HepG2 (cell line): ENCODE measurements at regions not wholly inside any gene's neighbourhood (a gene's known extent, or its start where the extent isn't known, plus 50 kb on each side); places are given as distances from the start of the nearest gene placed in this dataset.

Experiments used
- ATAC-seq: fragments of 200-7000 bp; cut with Tn5 transposase; 3 replicates; pipeline ENCODE4 v1.9.1; 2020; ENCODE audit warnings: mild to moderate bottlenecking, moderate library complexity
- BruUV-seq: library from RNA; stranded (reverse); fragments of 400-500 nt; replicated peaks from 2 replicates; lab custom pipeline; 2021; lab: Mats Ljungman, UMichigan
- CTCF ChIA-PET: fragments of 300-600 bp; formaldehyde crosslinking; extraction: SDS; loops from one replicate; lab custom pipeline; 2021; ENCODE audit warnings: low total read pairs, inconsistent platforms, low intra/inter-chr PET ratio; lab: Yijun Ruan, JAX
- POLR2A ChIA-PET: fragments of 350-600 bp; sonication (Branson Sonifier 250); formaldehyde crosslinking; loops from one replicate; lab custom pipeline; 2020; ENCODE audit warnings: antibody characterized with exemption, inconsistent platforms; lab: Yijun Ruan, JAX
- DNase-seq: peaks from one replicate; pipeline ENCODE4 v3.0.0-alpha.2; 2015; ENCODE audit warnings: low spot score
- FAIRE-seq: peaks from 3 replicates; lab custom pipeline; 2011; peaks lifted over from hg19 to GRCh38; lab: Jason Lieb, UNC
- H2AFZ ChIP-seq: one replicate; pipeline ENCODE4 v1.6.1; 2011; ENCODE audit warnings: low read length, inconsistent platforms
- H3K27ac ChIP-seq: fragments of 300-600 bp; 3 replicates; pipeline ENCODE4 v1.8.0; 2011; ENCODE audit warnings: mixed run types, mild to moderate bottlenecking, mixed read lengths, low read length, inconsistent platforms; ENCODE audit not compliant: insufficient read depth; ENCODE audit errors: extremely low read length
- H3K27me3 ChIP-seq, 2 experiments: fragments of 200-600 bp in 1 of 2; 2 replicates in 1 of 2; 3 replicates in 1 of 2; pipeline versions ENCODE4 v1.6.0 to v1.8.0; 2011; ENCODE audit warnings: low read length in 2 of 2, mild to moderate bottlenecking in 2 of 2, moderate library complexity in 2 of 2, inconsistent platforms in 1 of 2; ENCODE audit not compliant: insufficient read depth in 2 of 2, control insufficient read depth in 1 of 2
- H3K36me3 ChIP-seq, 2 experiments: fragments of 200-600 bp in 1 of 2; replicated peaks in 1 of 2; 2 replicates in 1 of 2; 3 replicates in 1 of 2; pipeline versions ENCODE4 v1.5.1 to v1.8.0; 2011; ENCODE audit warnings: low read length in 2 of 2, inconsistent platforms in 1 of 2; ENCODE audit not compliant: insufficient read depth in 2 of 2, control insufficient read depth in 1 of 2
- H3K4me1 ChIP-seq: 2 replicates; pipeline ENCODE4 v1.5.1; 2012; ENCODE audit warnings: low read length, inconsistent platforms; ENCODE audit not compliant: insufficient read depth
- H3K4me2 ChIP-seq: 2 replicates; pipeline ENCODE4 v1.6.0; 2011; ENCODE audit warnings: low read depth, low read length, inconsistent platforms
- H3K4me3 ChIP-seq, 3 experiments: fragments of 200-600 bp in 1 of 3; sonication (generic), shearing (Covaris generic) in 1 of 3; replicated peaks in 1 of 3; 2 replicates each; pipeline ENCODE4 v1.5.1; 2011 to 2016; ENCODE audit warnings: low read length in 3 of 3, inconsistent platforms in 2 of 3, low read depth in 2 of 3, mild to moderate bottlenecking in 2 of 3, control low read depth in 1 of 3, mixed read lengths in 1 of 3; ENCODE audit not compliant: insufficient read depth in 1 of 3
- H3K79me2 ChIP-seq: one replicate; pipeline ENCODE4 v1.6.1; 2011; ENCODE audit warnings: low read length, inconsistent platforms; ENCODE audit not compliant: insufficient read depth
- H3K9ac ChIP-seq: 2 replicates; pipeline ENCODE4 v1.6.0; 2011; ENCODE audit warnings: mild to moderate bottlenecking, low read depth, low read length, inconsistent platforms; ENCODE audit not compliant: insufficient read depth
- H3K9me3 ChIP-seq: 2 replicates; pipeline ENCODE4 v1.5.1; 2012; ENCODE audit warnings: mild to moderate bottlenecking, low read length
- H4K20me1 ChIP-seq: 2 replicates; pipeline ENCODE4 v1.6.0; 2011; ENCODE audit warnings: inconsistent platforms, mild to moderate bottlenecking, low read length, moderate library complexity; ENCODE audit not compliant: insufficient read depth
- ATAD3A ChIP-seq: sonication (generic); formaldehyde crosslinking; IDR thresholded peaks from 2 replicates; pipeline ENCODE4 v1.4.0; 2020; ENCODE audit warnings: missing genetic modification reagents
- CENPT ChIP-seq: sonication (generic); formaldehyde crosslinking; IDR thresholded peaks from 2 replicates; pipeline ENCODE4 v1.8.0; 2022; ENCODE audit warnings: low read depth, mild to moderate bottlenecking, moderate library complexity, missing genetic modification reagents
- HOXA5 ChIP-seq: sonication (generic); formaldehyde crosslinking; IDR thresholded peaks from 2 replicates; pipeline ENCODE4 v1.4.0; 2020; ENCODE audit warnings: missing genetic modification reagents
- KDM4B ChIP-seq: sonication (generic); formaldehyde crosslinking; IDR thresholded peaks from 2 replicates; pipeline ENCODE4 v1.4.0; 2020; ENCODE audit warnings: missing genetic modification reagents
- MXD4 ChIP-seq: IDR thresholded peaks from 2 replicates; pipeline ENCODE4 v1.6.1; 2016; ENCODE audit warnings: mild to moderate bottlenecking, missing biosample characterization, missing genetic modification reagents
- POLR2AphosphoS5 ChIP-seq: IDR thresholded peaks from 2 replicates; pipeline ENCODE4 v1.6.1; 2012; ENCODE audit warnings: low read depth, low read length
- SOX5 ChIP-seq: IDR thresholded peaks from 2 replicates; pipeline ENCODE4 v1.6.1; 2016; ENCODE audit warnings: borderline replicate concordance
- SPEN ChIP-seq: sonication (generic); formaldehyde crosslinking; IDR thresholded peaks from 2 replicates; pipeline ENCODE4 v1.5.1; 2020; ENCODE audit warnings: low read depth, mild to moderate bottlenecking, missing genetic modification reagents
- TBL1XR1 ChIP-seq: fragments of 150-350 bp; IDR thresholded peaks from 2 replicates; pipeline ENCODE4 v1.6.1; 2014; ENCODE audit warnings: borderline replicate concordance, low read length; ENCODE audit not compliant: partially characterized antibody
- THAP11 ChIP-seq: IDR thresholded peaks from 2 replicates; pipeline ENCODE4 v1.6.1; 2016; ENCODE audit warnings: missing biosample characterization, missing genetic modification reagents
- ZBTB8A ChIP-seq: sonication (generic); formaldehyde crosslinking; IDR thresholded peaks from 2 replicates; pipeline ENCODE4 v1.4.0; 2020; ENCODE audit warnings: mild to moderate bottlenecking, low read depth, missing genetic modification reagents, borderline replicate concordance
- ZNF292 ChIP-seq: sonication (generic); formaldehyde crosslinking; IDR thresholded peaks from 2 replicates; pipeline ENCODE4 v1.8.1; 2022; ENCODE audit warnings: mild to moderate bottlenecking, low read depth, missing genetic modification reagents, borderline replicate concordance
- ZNF775 ChIP-seq: sonication (generic); formaldehyde crosslinking; IDR thresholded peaks from 2 replicates; pipeline ENCODE4 v1.4.0; 2020; ENCODE audit warnings: missing genetic modification reagents, mild to moderate bottlenecking, moderate library complexity, borderline replicate concordance
- ZSCAN9 ChIP-seq: IDR thresholded peaks from 2 replicates; pipeline ENCODE4 v1.6.1; 2016; ENCODE audit warnings: borderline replicate concordance
- WGBS: methylation state at CpG from one replicate; pipeline ENCODE4 v1.1.6; 2017; ENCODE audit warnings: low lambda C conversion rate; 5-methylcytosine and 5-hydroxymethylcytosine counted together
- in situ Hi-C: cut with HindIII; loops from 2 replicates; pipeline ENCODE4 v1.10.0; 2017; ENCODE audit warnings: low pct_unique_long_range_greater_than_20kb; ENCODE audit not compliant: extremely low pct_ligation_motif_present
- intact Hi-C: fragments of 100-400 bp; cut with micrococcal nuclease; formaldehyde crosslinking; loops from one replicate; pipeline ENCODE4 v1.10.0; 2022; ENCODE audit not compliant: unreplicated experiment
- TF ChIP-seq, protein P1 (sequence below): sonication (generic); formaldehyde crosslinking; IDR thresholded peaks from 2 replicates; pipeline ENCODE4 v1.8.0; 2022; ENCODE audit warnings: missing genetic modification reagents, mild to moderate bottlenecking, moderate library complexity, borderline replicate concordance
- TF ChIP-seq, protein P2 (sequence below): sonication (generic); formaldehyde crosslinking; conservative IDR thresholded peaks from 2 replicates; pipeline ENCODE4 v1.8.0; 2022; ENCODE audit warnings: mild to moderate bottlenecking, moderate library complexity, missing genetic modification reagents

- no peaks in the 10 kb centered on the region for H3K79me2 ChIP-seq
- no peak overlapping the region for H3K4me2 ChIP-seq
- TF ChIP-seq MXD4 (CRISPR knock-in tag), result no peak
- no peak for TF ChIP-seq HOXA5 (CRISPR knock-in tag)
- no peak for TF ChIP-seq CENPT (CRISPR knock-in tag)
- TF ChIP-seq ZNF292 (CRISPR knock-in tag), result no peak
- TF ChIP-seq SPEN, result no peak
- no peak for TF ChIP-seq POLR2AphosphoS5
- TF ChIP-seq ZNF775 (CRISPR knock-in tag), result no peak
- no peak for TF ChIP-seq KDM4B (CRISPR knock-in tag)
- TF ChIP-seq ZBTB8A (CRISPR knock-in tag), result no peak
- no peak for TF ChIP-seq THAP11 (CRISPR knock-in tag)
- TF ChIP-seq, protein P1, sequence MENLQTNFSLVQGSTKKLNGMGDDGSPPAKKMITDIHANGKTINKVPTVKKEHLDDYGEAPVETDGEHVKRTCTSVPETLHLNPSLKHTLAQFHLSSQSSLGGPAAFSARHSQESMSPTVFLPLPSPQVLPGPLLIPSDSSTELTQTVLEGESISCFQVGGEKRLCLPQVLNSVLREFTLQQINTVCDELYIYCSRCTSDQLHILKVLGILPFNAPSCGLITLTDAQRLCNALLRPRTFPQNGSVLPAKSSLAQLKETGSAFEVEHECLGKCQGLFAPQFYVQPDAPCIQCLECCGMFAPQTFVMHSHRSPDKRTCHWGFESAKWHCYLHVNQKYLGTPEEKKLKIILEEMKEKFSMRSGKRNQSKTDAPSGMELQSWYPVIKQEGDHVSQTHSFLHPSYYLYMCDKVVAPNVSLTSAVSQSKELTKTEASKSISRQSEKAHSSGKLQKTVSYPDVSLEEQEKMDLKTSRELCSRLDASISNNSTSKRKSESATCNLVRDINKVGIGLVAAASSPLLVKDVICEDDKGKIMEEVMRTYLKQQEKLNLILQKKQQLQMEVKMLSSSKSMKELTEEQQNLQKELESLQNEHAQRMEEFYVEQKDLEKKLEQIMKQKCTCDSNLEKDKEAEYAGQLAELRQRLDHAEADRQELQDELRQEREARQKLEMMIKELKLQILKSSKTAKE, result no peak
- no peak for TF ChIP-seq ZSCAN9 (CRISPR knock-in tag)
- TF ChIP-seq, protein P2, sequence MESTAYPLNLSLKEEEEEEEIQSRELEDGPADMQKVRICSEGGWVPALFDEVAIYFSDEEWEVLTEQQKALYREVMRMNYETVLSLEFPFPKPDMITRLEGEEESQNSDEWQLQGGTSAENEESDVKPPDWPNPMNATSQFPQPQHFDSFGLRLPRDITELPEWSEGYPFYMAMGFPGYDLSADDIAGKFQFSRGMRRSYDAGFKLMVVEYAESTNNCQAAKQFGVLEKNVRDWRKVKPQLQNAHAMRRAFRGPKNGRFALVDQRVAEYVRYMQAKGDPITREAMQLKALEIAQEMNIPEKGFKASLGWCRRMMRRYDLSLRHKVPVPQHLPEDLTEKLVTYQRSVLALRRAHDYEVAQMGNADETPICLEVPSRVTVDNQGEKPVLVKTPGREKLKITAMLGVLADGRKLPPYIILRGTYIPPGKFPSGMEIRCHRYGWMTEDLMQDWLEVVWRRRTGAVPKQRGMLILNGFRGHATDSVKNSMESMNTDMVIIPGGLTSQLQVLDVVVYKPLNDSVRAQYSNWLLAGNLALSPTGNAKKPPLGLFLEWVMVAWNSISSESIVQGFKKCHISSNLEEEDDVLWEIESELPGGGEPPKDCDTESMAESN (CRISPR knock-in tag), result no peak
- no peak for TF ChIP-seq TBL1XR1
- TF ChIP-seq SOX5, result no peak
- no peak for TF ChIP-seq ATAD3A (CRISPR knock-in tag)
- H3K36me3 ChIP-seq, result no peaks in the 10 kb centered on the region
- DNase-seq, result no peak
- WGBS, result 0% methylated on average over 3 of the region's 3 CpGs
- no peak overlapping the region for H3K9ac ChIP-seq
- CTCF ChIA-PET, result no interaction called here
- no peaks in the 10 kb centered on the region for H3K27me3 ChIP-seq
- H3K4me3 ChIP-seq, result no peak overlapping the region
- ATAC-seq, result no peak
- FAIRE-seq, result no peak
- no peak overlapping the region for H3K27ac ChIP-seq
- in situ Hi-C loops (no loop called here), intact Hi-C loops (no loop called here)
- no peak overlapping the region for H2AFZ ChIP-seq
- H3K4me1 ChIP-seq, result no peaks in the 10 kb centered on the region
- H3K9me3 ChIP-seq, result no peaks in the 10 kb centered on the region
- H4K20me1 ChIP-seq, result no peaks in the 10 kb centered on the region
- no TSS peak for BruUV-seq
- POLR2A ChIA-PET, result no interaction called here
These were observed 284.2 kb downstream of the ADAMTS20 start for GRCh38 chr12:43267818-43268217.
